DMS 273 (cell line): ENCODE measurements at regions not wholly inside any gene's neighbourhood (a gene's known extent, or its start where the extent isn't known, plus 50 kb on each side); places are given as distances from the start of the nearest gene placed in this dataset.
"Not testable (repeated sequence)": the region's sequence is repeated elsewhere in the genome, so short reads cannot be mapped to it uniquely, and the experiment has no call there.

Source experiments
- DNase-seq: peaks from one replicate; lab custom pipeline; 2025; ENCODE audit not compliant: unreplicated experiment; lab: John Stamatoyannopoulos, UW

DNA sequence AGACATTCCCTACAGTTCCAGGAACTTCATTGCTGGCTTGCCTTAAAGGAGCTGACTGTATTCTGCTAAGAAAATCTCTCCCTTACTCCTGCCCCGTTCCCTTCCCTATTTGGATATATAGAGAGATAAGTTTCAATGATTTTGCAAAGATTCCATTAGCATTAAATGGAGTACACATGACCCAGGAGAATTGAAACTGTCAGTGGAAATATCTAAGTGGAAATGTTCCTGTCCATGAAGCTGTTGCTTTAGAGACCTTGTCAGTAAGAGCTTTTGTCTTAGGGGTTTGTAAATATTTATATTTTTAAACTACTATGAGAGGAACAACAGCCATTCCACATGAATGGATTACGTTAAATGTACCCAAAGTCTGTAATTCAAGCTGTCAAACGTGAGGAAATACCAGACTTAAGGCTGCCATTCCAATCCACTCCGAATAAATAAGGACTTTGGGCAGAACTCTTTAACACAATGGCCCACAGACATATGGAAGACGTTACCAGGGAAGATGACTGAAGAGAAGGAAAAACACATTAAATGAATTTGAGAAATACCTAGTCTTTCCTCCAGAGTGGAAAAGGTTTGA lies 387.1 kb upstream of the PAPPA start:
- no peak for DNase-seq

- no peak for DNase-seq
Observed at GRCh38 chr9:115770521-115770920, 383.1 kb upstream of the PAPPA start.

- no peak for DNase-seq
Observed at GRCh38 chr9:115775659-115776058, 377.9 kb upstream of the PAPPA start.

DNA sequence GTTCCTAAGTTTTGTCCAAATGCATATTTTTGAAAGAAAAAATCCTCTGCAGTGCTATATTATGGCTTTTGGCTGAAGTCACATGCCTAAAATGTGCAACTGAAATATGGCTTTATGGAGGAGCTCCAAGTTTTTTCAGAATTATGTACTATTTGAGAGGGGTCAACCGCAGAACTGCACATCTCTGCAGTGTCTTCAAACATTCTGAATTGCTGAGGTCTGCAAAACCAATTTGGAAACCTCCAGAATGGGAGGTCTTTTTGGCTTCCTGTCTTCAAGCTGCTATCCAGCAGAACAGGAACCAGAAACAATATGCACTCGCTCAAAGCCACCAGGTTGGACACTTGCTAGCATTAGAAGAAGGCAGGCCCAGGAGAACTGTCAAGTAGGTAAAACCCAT lies 376.0 kb upstream of the PAPPA start:
- DNase-seq, result no peak

- DNase-seq, result no peak
Observed at GRCh38 chr9:115781070-115781736, 372.4 kb upstream of the PAPPA start.

GRCh38 chr9:115786321-115786720 lies 367.3 kb upstream of the PAPPA start:
- no peak for DNase-seq

DNA sequence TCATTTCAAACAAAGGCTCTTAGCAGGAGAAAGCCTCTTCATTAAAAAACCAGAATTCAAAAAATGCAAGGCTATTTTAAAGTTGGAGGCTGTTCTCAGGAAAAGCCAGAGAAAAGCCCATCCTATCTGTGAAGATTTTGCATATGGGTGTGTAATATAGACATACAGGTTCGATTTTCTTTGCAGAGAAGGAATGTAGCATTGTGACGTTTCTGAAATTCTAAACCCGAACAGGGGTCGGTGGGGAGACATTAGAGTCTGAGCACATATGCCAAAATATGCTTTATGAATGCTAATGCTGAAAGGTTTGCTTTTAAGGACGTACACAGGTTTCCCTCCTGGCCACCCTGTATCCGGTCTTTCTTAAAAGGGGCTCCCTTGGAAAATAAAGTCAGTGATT lies 363.1 kb upstream of the PAPPA start:
- no peak for DNase-seq

GRCh38 chr9:115794921-115795475 lies 358.6 kb upstream of the PAPPA start:
- DNase-seq, result no peak

GRCh38 chr9:115799734-115800133 lies 353.9 kb upstream of the PAPPA start:
- no peak for DNase-seq

GRCh38 chr9:115804206-115804605 lies 349.4 kb upstream of the PAPPA start:
- DNase-seq, result no peak

DNA sequence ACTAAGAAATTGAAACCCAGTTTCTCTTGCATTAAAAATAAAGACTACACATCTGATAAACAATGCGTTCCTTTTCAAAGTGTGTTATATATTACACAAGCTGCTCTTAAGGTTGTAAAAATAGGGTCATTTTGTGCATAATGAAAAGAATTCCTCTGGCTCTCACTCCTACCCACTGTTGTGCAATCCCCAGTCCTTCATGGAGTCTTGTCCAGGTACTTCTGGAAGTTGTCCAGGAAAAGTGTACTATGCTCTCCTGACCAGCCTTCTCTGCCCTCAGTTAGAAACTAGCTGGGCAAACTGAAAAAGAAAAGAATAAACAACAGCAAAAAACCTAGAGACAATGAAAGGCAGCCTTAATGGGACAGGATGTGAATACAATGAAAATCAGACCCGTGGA lies 345.5 kb upstream of the PAPPA start:
- DNase-seq, result no peak

- no peak for DNase-seq
Observed at GRCh38 chr9:115808695-115809094, 344.9 kb upstream of the PAPPA start.

DNA sequence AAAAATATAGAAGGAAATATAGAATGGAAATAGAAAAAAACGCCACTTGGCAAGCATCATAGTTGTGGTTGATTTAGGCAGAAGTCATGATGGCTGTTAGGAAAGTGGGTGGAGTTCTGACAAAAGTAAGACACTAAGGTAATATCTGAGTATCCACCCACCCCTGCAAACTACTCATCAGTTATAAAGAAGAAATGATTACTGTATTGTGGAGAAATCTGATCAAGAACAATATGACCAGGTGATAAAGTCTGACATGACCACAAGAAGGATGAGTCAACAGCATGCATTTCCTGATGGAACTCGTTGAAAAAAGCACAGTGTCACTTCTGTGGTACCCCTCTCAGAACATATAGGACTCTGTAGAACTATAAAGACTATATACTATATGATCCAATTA lies 343.4 kb upstream of the PAPPA start:
- no peak for DNase-seq

DNA sequence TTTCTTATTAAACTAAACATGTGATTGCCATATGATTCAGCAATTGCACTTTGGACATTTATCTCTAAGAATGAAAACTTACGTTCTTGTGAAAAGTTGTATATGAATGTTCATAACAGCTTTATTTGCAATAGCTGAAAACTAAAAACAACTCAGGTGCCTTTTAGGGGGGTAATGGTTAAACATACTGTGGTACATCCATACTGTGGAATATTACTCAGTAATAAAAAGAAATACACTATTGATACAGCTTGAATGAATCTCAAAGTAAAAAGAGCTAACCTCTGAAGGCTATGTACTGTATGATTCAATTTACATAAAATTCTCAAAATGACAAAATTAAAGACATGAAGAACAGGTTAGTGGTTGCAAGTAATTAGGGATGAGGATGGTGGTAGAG lies 339.5 kb upstream of the PAPPA start:
- DNase-seq, result no peak

DNA sequence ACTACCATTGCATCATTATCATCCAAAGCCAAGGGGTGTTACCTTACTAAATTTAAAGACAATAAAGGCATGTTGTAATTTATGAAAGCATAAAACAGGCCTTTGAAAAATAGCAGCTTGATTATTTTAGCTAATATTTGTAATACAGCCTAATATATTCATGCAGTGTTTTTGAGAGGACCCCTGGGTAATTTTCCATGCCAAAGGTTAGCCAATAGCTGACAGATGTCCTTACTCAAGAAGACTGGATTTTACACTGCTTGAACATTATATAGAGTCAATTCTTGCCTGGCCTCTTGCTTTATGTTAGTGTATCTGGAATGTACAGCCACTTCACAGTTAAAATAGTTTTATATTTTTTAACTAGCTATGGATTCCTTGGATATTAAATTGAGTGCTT lies 337.8 kb upstream of the PAPPA start:
- DNase-seq, result no peak

GRCh38 chr9:115818651-115819050 lies 334.9 kb upstream of the PAPPA start:
- not testable (repeated sequence) for DNase-seq

GRCh38 chr9:115832031-115832430 lies 321.6 kb upstream of the PAPPA start:
- DNase-seq, result no peak

GRCh38 chr9:115837618-115838017 lies 316.0 kb upstream of the PAPPA start:
- DNase-seq, result no peak

DNA sequence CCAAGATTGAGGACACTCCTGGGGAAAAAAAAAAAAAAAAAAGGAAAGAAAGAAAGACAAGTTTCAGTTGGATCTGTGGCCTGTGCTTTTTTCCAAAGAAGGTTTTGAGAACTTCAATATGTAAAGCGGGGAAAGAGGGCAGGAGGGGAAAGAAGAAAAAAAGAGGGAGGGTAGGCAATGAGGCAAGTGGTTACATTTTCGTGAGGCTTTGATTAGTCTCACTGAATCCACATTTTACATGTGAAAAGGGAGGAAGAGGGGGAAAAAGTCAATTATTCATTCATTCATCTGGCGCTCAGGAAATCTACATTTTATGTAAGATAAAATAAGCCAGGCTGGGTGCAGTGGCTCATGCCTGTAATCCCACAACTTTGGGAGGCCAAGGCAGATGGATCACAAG lies 315.2 kb upstream of the PAPPA start:
- DNase-seq, result no peak

- not testable (repeated sequence) for DNase-seq
Observed at GRCh38 chr9:115844433-115844832, 309.2 kb upstream of the PAPPA start.

DNA sequence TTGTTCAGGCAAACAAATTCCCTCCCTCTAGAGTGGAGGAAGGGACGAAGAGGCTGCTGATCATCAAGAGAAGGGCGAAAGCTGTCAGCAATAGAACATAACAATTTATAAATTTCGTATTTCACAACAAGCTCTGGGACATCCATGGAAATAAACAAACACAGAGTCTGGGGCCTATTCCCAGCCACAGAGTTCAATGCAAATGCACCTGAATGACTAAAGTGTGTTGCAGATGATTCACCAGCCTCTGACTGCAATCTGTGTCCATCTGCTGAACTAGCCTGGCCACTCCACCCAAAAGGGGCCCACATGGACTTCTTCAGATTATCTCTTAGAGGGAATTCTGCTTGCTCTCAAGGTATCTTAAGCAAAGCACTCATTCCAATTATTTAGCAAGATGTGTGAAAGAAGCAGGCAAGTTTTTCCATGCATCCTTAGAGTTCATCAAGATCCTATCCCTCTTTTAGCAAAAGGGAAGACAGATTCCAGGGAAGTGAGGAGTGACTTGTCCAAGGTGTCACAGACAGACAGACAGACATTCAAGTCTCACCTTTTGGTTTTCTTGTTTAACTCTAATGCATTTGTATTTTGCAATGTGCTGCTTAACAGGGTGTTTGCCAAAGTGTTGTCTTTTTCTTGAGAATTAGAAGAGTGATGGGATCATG lies 307.8 kb upstream of the PAPPA start:
- no peak for DNase-seq

DNA sequence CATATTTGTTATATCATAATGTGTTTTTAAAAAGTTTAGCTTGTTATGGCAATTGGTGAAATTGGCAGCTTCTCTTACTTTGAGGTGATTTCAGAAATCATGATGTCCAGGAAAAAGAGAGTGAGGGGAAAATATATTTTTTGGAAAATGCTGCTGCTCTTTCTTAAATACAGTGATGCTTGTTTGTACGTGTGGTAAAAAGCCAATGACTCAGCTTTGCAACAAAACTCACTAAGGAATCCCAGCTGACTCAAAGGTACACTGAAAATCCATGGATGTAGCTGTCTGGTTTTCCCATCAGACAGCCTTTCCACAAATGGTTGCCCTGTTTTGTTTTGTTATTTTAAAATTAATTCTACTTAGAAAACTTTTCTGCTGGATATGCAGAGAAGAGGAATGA lies 306.4 kb upstream of the PAPPA start:
- no peak for DNase-seq
